ENCODE measurements at regions not wholly inside any gene's neighbourhood (a gene's known extent, or its start where the extent isn't known, plus 50 kb on each side); places are given as distances from the start of the nearest gene placed in this dataset.

DNA sequence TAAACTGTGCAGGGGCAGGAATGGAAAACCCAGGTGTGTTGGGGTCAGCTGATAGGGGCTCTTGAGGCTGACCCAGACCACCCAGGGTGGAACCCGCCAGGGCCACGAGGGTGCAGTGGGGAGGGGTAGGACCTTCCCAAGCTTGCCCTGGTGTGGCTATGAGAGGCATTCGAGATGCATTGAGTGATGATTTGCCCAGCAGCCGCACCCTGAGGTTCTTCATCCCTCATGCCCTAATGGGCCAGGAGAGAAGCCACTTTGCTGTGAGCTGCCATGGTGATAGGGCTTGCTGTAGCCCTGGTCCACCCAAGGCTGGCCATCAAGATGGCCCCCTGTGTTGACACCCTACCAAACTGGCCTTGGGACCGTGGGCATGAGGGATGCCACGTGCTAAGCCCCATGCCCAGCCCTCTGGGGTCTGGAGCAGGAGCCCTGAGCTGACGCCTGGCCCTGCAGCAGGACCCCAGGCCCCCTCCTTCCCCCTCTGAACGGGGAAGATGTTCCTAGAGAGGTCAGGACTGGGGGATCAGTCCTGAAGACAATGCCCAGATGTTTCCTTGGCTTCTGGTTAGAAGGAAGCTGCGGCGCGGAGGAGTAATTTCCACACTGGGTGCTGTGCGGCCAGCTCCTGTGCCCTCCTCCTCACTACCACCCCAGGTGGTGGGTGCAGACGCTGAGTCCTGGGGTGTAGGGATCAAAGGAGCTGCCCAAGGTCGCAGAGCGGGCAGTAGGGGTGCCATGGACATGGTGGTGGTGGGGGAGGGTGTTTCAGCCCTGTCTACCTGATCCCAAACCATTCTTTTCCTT is 122.5 kb upstream of the HDAC4 start:
- Histone ChIP-seq H3K4me1 (ENCODE audit: control insufficient read depth, extremely low read depth, insufficient read depth, low read length) (no peaks in the 10 kb centered on the region), H3K9ac (ENCODE audit: control insufficient read depth, extremely low read depth, insufficient read depth, low read length) (no peak overlapping the region), H3K27me3 (ENCODE audit: control insufficient read depth, extremely low read depth, insufficient read depth, low read length) (no peaks in the 10 kb centered on the region), H3K4me2 (ENCODE audit: control insufficient read depth, extremely low read depth, insufficient read depth, low read depth, low read length) (no peak overlapping the region), H4K20me1 (ENCODE audit: control insufficient read depth, extremely low read depth, insufficient read depth, low read length) (no peaks in the 10 kb centered on the region), H3K9me3 (ENCODE audit: control insufficient read depth, low read depth, low read length) (peaks cover 2% of the 10 kb centered on the region), H2AFZ (ENCODE audit: control insufficient read depth, low read length) (no peak overlapping the region), H3K36me3 (ENCODE audit: control insufficient read depth in 2 of 2, extremely low read depth in 1 of 2, insufficient read depth in 2 of 2, low read length in 2 of 2) (no peaks in the 10 kb centered on the region), H3K4me3 (ENCODE audit: control insufficient read depth in 2 of 3, extremely low read depth in 1 of 3, insufficient read depth in 2 of 3, low read depth in 1 of 3, low read length in 3 of 3) (no peak overlapping the region), H3K27ac (ENCODE audit: control insufficient read depth, insufficient read depth, low read length) (no peak overlapping the region), H3K79me2 (ENCODE audit: control insufficient read depth, insufficient read depth, low read length) (no peaks in the 10 kb centered on the region), H3K9me1 (ENCODE audit: control insufficient read depth, extremely low read depth, insufficient read depth, low read length) (no peaks in the 10 kb centered on the region)
- DNase-seq (ENCODE audit: low read depth, low spot score) (no peak), FAIRE-seq (no peak)
- dilution Hi-C loops (cut with MboI; ENCODE audit: extremely low pct_ligation_motif_present, low sequenced_read_pairs), result no loop called here
- TF ChIP-seq EZH2 (IDR thresholded peaks at IDR 0.05; ENCODE audit: low read length), result no peak
- TF ChIP-seq, protein P1, sequence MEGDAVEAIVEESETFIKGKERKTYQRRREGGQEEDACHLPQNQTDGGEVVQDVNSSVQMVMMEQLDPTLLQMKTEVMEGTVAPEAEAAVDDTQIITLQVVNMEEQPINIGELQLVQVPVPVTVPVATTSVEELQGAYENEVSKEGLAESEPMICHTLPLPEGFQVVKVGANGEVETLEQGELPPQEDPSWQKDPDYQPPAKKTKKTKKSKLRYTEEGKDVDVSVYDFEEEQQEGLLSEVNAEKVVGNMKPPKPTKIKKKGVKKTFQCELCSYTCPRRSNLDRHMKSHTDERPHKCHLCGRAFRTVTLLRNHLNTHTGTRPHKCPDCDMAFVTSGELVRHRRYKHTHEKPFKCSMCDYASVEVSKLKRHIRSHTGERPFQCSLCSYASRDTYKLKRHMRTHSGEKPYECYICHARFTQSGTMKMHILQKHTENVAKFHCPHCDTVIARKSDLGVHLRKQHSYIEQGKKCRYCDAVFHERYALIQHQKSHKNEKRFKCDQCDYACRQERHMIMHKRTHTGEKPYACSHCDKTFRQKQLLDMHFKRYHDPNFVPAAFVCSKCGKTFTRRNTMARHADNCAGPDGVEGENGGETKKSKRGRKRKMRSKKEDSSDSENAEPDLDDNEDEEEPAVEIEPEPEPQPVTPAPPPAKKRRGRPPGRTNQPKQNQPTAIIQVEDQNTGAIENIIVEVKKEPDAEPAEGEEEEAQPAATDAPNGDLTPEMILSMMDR (optimal IDR thresholded peaks at IDR 0.05 in 1 of 3, IDR thresholded peaks at IDR 0.05 in 1 of 3, conservative IDR thresholded peaks at IDR 0.05 in 1 of 3; ENCODE audit: extremely low read depth in 1 of 3, insufficient read depth in 2 of 3, low read length in 3 of 3), result no peak

DNA sequence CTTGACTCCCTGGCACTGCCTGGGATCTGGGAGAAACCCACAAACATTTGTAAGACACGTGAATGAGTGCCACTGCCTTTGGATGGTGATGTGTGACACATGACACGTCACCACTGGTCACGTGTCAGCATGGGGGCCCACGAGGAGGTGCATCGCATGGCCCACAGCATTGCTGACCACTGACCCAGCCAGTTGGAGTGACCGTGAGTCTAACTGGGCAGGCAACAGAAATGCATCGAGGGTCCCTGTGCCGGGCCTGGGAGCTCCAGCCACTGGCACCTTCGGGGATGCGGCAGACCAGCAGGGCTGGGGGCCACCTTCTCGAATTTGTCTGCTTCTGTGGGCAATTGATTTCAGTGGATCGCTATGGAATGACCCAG is 121.9 kb upstream of the HDAC4 start:
- Histone ChIP-seq H3K4me2 (ENCODE audit: control insufficient read depth, extremely low read depth, insufficient read depth, low read depth, low read length) (no peak overlapping the region), H3K79me2 (ENCODE audit: control insufficient read depth, insufficient read depth, low read length) (no peaks in the 10 kb centered on the region), H3K36me3 (ENCODE audit: control insufficient read depth in 2 of 2, extremely low read depth in 1 of 2, insufficient read depth in 2 of 2, low read length in 2 of 2) (no peaks in the 10 kb centered on the region), H3K27ac (ENCODE audit: control insufficient read depth, insufficient read depth, low read length) (no peak overlapping the region), H3K9me1 (ENCODE audit: control insufficient read depth, extremely low read depth, insufficient read depth, low read length) (no peaks in the 10 kb centered on the region), H3K9me3 (ENCODE audit: control insufficient read depth, low read depth, low read length) (peaks cover 2% of the 10 kb centered on the region), H3K9ac (ENCODE audit: control insufficient read depth, extremely low read depth, insufficient read depth, low read length) (no peak overlapping the region), H3K27me3 (ENCODE audit: control insufficient read depth, extremely low read depth, insufficient read depth, low read length) (no peaks in the 10 kb centered on the region), H2AFZ (ENCODE audit: control insufficient read depth, low read length) (no peak overlapping the region), H3K4me3 (ENCODE audit: control insufficient read depth in 2 of 3, extremely low read depth in 1 of 3, insufficient read depth in 2 of 3, low read depth in 1 of 3, low read length in 3 of 3) (no peak overlapping the region), H3K4me1 (ENCODE audit: control insufficient read depth, extremely low read depth, insufficient read depth, low read length) (no peaks in the 10 kb centered on the region), H4K20me1 (ENCODE audit: control insufficient read depth, extremely low read depth, insufficient read depth, low read length) (no peaks in the 10 kb centered on the region)
- dilution Hi-C loops (cut with MboI; ENCODE audit: extremely low pct_ligation_motif_present, low sequenced_read_pairs), result no loop called here
- TF ChIP-seq, protein P1 (optimal IDR thresholded peaks at IDR 0.05 in 1 of 3, IDR thresholded peaks at IDR 0.05 in 1 of 3, conservative IDR thresholded peaks at IDR 0.05 in 1 of 3; ENCODE audit: extremely low read depth in 1 of 3, insufficient read depth in 2 of 3, low read length in 3 of 3), result no peak
- TF ChIP-seq EZH2 (IDR thresholded peaks at IDR 0.05; ENCODE audit: low read length), result no peak
- FAIRE-seq (no peak), DNase-seq (ENCODE audit: low read depth, low spot score) (no peak)

Measured in keratinocyte (primary cell).